Stimulated activated effector memory CD8-positive, alpha-beta T cell treated with anti-CD3 and anti-CD28 coated beads, Interleukin-12 subunit alpha, Interleukin-12 subunit beta, amount 100 ng/mL, for 72 hours (primary cell): ENCODE measurements at regions not wholly inside any gene's neighbourhood (a gene's known extent, or its start where the extent isn't known, plus 50 kb on each side); places are given as distances from the start of the nearest gene placed in this dataset.

ENCODE experiments used
- ATAC-seq: fragments of 150-1000 bp; cut with Tn5 transposase; 2 replicates; pipeline ENCODE4 v1.10.0; 2021
- DNase-seq, 2 donors: peaks; one replicate each; pipeline ENCODE4 v3.0.0; 2021 to 2022; ENCODE audit warnings: low spot score in 2 of 2
- H3K27ac Mint-ChIP-seq: one replicate; pipeline ENCODE4 v1.8.0; 2022; ENCODE audit warnings: mild to moderate bottlenecking, mixed read lengths
- H3K36me3 Mint-ChIP-seq: one replicate; pipeline ENCODE4 v1.8.0; 2022; ENCODE audit warnings: mild to moderate bottlenecking, mixed read lengths
- H3K4me1 Mint-ChIP-seq: one replicate; pipeline ENCODE4 v1.8.0; 2022; ENCODE audit warnings: mixed read lengths
- H3K4me3 Mint-ChIP-seq: one replicate; pipeline ENCODE4 v1.8.0; 2022; ENCODE audit warnings: mild to moderate bottlenecking, mixed read lengths
- H3K9me3 Mint-ChIP-seq: one replicate; pipeline ENCODE4 v1.8.0; 2022; ENCODE audit warnings: mixed read lengths

GRCh38 chr13:83589814-83590213 is 292.5 kb downstream of the SLITRK1 start:
- no peak for ATAC-seq
- DNase-seq: no peak
- no peak overlapping the region for H3K4me3 Mint-ChIP-seq

DNA sequence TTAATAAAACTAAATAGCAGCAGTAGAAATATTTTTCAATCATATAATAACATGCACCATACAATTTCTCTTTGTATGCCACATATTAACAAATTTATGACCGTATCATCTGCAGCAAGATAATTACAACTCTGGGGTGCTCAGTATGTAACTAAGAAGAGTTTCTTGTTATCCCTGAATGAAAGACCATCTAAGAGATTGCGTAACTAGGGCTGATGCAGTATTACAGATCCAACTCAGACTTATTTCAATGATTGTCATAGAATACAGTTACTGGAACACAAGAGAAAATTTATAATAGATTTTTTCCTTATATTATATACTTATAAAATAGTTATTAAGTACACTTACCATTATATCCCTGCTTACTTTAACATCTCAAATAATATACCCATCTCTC is 305.1 kb downstream of the SLITRK1 start:
- no peak overlapping the region for H3K4me3 Mint-ChIP-seq
- H3K36me3 Mint-ChIP-seq: no peaks in the 10 kb centered on the region
- H3K9me3 Mint-ChIP-seq: peaks cover 8% of the 10 kb centered on the region
- no peak for ATAC-seq
- H3K4me1 Mint-ChIP-seq: no peaks in the 10 kb centered on the region
- H3K27ac Mint-ChIP-seq: no peak overlapping the region
- no peak for DNase-seq

More at GRCh38 chr13:83589814-83590213, 292.5 kb downstream of the SLITRK1 start:
- Mint-ChIP-seq H3K9me3 (peaks cover 3% of the 10 kb centered on the region), H3K4me1 (no peaks in the 10 kb centered on the region), H3K27ac (no peak overlapping the region), H3K36me3 (no peaks in the 10 kb centered on the region)

DNA sequence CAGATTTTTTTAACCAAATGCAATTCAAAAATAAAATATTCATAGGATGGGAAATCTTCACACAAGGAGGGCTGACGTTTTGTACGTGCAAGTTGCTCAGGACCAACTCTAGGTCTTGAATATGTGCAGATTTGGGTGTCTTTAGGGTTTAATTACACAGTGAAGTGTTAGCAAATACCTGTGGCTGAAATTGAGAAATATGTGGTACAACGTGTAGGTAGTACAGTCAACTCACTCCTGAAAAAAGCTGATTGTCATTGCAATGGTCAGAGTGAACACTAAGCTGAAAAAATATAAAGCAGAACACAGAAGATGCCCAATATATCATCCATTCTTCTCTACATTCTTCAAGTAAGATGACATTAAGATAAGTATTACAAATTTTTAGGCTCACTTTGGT is 314.3 kb downstream of the SLITRK1 start:
- Mint-ChIP-seq H3K36me3 (no peaks in the 10 kb centered on the region), H3K4me3 (no peak overlapping the region), H3K9me3 (peaks cover 4% of the 10 kb centered on the region), H3K27ac (no peak overlapping the region), H3K4me1 (no peaks in the 10 kb centered on the region)
- no peak for DNase-seq
- no peak for ATAC-seq

- Mint-ChIP-seq H3K4me3 (no peak overlapping the region), H3K27ac (no peak overlapping the region), H3K9me3 (no peaks in the 10 kb centered on the region), H3K4me1 (no peaks in the 10 kb centered on the region), H3K36me3 (no peaks in the 10 kb centered on the region)
- no peak for DNase-seq
- no peak for ATAC-seq
Observed at GRCh38 chr13:83563499-83563898, 318.8 kb downstream of the SLITRK1 start.

DNA sequence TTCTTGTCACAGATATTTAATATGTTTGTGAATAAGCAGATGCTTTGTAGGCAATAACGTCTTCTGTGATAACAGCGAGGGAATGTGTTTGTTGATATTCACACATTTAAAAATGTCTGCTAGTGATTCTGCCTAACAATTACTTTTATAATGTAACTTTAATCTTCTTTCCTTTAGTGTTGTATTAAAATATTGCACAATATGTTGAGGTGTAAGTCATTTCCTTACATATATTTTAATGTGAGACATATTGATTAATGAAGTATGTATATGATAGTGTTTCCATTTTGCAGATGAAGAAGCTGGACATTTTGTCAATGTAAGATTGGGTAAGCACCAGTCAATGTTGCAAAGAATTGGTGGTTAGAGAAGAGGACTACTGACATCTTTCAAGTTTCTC is 324.4 kb downstream of the SLITRK1 start:
- no peaks in the 10 kb centered on the region for H3K36me3 Mint-ChIP-seq
- no peak for DNase-seq
- H3K4me1 Mint-ChIP-seq: no peaks in the 10 kb centered on the region
- no peak overlapping the region for H3K27ac Mint-ChIP-seq
- H3K9me3 Mint-ChIP-seq: peaks cover 6% of the 10 kb centered on the region
- no peak for ATAC-seq
- H3K4me3 Mint-ChIP-seq: no peak overlapping the region

- Mint-ChIP-seq H3K27ac (no peak overlapping the region), H3K9me3 (peaks cover 3% of the 10 kb centered on the region), H3K36me3 (no peaks in the 10 kb centered on the region), H3K4me1 (no peaks in the 10 kb centered on the region), H3K4me3 (no peak overlapping the region)
- no peak for DNase-seq
- no peak for ATAC-seq
Observed at GRCh38 chr13:83549671-83550070, 332.6 kb downstream of the SLITRK1 start.

GRCh38 chr13:83547043-83547442 is 335.2 kb downstream of the SLITRK1 start:
- ATAC-seq (no peak), DNase-seq (no peak)
- no peaks in the 10 kb centered on the region for H3K36me3 Mint-ChIP-seq

DNA sequence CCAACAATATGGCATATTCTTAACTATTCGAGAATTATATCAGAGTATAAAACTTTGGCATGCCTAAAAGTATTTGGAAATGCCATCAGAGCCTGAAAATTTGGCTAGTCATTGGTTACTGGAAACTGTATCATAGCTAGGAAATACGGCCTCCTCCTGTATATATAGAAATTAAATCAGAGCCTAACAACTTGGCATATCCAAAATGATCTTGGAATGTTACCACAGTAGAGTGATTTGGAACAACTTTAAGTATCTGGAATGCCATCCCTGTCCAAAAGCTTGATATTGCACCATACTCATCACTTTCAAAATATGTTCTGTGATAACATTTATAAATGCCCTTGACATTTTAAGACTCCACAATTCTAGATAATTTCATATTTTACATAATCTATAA is 335.8 kb downstream of the SLITRK1 start:
- no peaks in the 10 kb centered on the region for H3K4me1 Mint-ChIP-seq
- H3K4me3 Mint-ChIP-seq: no peak overlapping the region
- no peak overlapping the region for H3K27ac Mint-ChIP-seq
- no peaks in the 10 kb centered on the region for H3K36me3 Mint-ChIP-seq
- H3K9me3 Mint-ChIP-seq: peaks cover 6% of the 10 kb centered on the region
- DNase-seq (no peak), ATAC-seq (no peak)

More at GRCh38 chr13:83547043-83547442, 335.2 kb downstream of the SLITRK1 start:
- Mint-ChIP-seq H3K4me1 (no peaks in the 10 kb centered on the region), H3K4me3 (no peak overlapping the region), H3K27ac (no peak overlapping the region), H3K9me3 (peaks cover 6% of the 10 kb centered on the region)

GRCh38 chr13:83538636-83539035 is 343.6 kb downstream of the SLITRK1 start:
- Mint-ChIP-seq H3K36me3 (no peaks in the 10 kb centered on the region), H3K4me1 (no peaks in the 10 kb centered on the region), H3K27ac (no peak overlapping the region), H3K9me3 (peaks cover 12% of the 10 kb centered on the region), H3K4me3 (no peak overlapping the region)
- ATAC-seq: no peak
- DNase-seq: no peak

GRCh38 chr13:83536941-83537340 is 345.3 kb downstream of the SLITRK1 start:
- Mint-ChIP-seq H3K4me3 (no peak overlapping the region), H3K9me3 (peaks cover 6% of the 10 kb centered on the region), H3K27ac (no peak overlapping the region), H3K36me3 (no peaks in the 10 kb centered on the region), H3K4me1 (no peaks in the 10 kb centered on the region)
- ATAC-seq (no peak), DNase-seq (no peak)

GRCh38 chr13:83536153-83536552 is 346.1 kb downstream of the SLITRK1 start:
- no peak for DNase-seq
- H3K27ac Mint-ChIP-seq: no peak overlapping the region
- H3K4me3 Mint-ChIP-seq: no peak overlapping the region
- no peak for ATAC-seq
- H3K4me1 Mint-ChIP-seq: no peaks in the 10 kb centered on the region
- H3K9me3 Mint-ChIP-seq: peaks cover 6% of the 10 kb centered on the region
- no peaks in the 10 kb centered on the region for H3K36me3 Mint-ChIP-seq

DNA sequence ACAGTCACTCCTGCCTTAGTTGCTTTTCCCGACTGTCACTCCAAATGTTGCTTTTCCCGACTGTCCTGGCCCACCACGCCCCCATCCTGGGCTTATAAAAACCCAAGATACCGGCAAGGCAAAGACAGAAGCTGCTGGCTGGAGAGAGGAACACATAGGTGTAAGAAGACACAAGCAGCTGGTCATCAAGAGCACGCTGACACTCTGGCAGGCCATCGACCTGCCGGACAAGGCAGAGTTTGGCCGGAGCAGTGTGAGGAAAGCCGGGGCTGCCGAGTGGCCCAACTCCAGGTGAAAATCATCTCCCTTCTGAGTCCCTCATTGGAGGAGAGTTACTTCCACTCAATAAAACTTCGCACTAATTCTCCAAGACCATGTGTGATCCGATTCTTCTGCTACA is 349.5 kb downstream of the SLITRK1 start:
- H3K27ac Mint-ChIP-seq: no peak overlapping the region
- peaks cover 3% of the 10 kb centered on the region for H3K9me3 Mint-ChIP-seq
- ATAC-seq (no peak), DNase-seq (no peak)
- no peaks in the 10 kb centered on the region for H3K36me3 Mint-ChIP-seq
- no peaks in the 10 kb centered on the region for H3K4me1 Mint-ChIP-seq
- H3K4me3 Mint-ChIP-seq: no peak overlapping the region

GRCh38 chr13:83531022-83531421 is 351.3 kb downstream of the SLITRK1 start:
- Mint-ChIP-seq H3K4me3 (no peak overlapping the region), H3K9me3 (peaks cover 3% of the 10 kb centered on the region), H3K27ac (no peak overlapping the region), H3K4me1 (no peaks in the 10 kb centered on the region), H3K36me3 (no peaks in the 10 kb centered on the region)
- no peak for ATAC-seq
- DNase-seq: no peak

GRCh38 chr13:83516781-83517180 is 365.5 kb downstream of the SLITRK1 start:
- no peak for ATAC-seq
- no peaks in the 10 kb centered on the region for H3K4me1 Mint-ChIP-seq
- DNase-seq: no peak
- peaks cover 4% of the 10 kb centered on the region for H3K9me3 Mint-ChIP-seq
- H3K36me3 Mint-ChIP-seq: no peaks in the 10 kb centered on the region
- H3K4me3 Mint-ChIP-seq: no peak overlapping the region
- no peak overlapping the region for H3K27ac Mint-ChIP-seq

GRCh38 chr13:83515268-83516015 is 366.8 kb downstream of the SLITRK1 start:
- ATAC-seq (no peak), DNase-seq (no peak)
- Mint-ChIP-seq H3K36me3 (no peaks in the 10 kb centered on the region), H3K4me3 (no peak overlapping the region), H3K9me3 (peaks cover 10% of the 10 kb centered on the region), H3K4me1 (no peaks in the 10 kb centered on the region), H3K27ac (no peak overlapping the region)

GRCh38 chr13:83508771-83509301 is 373.4 kb downstream of the SLITRK1 start:
- H3K36me3 Mint-ChIP-seq: no peaks in the 10 kb centered on the region
- H3K9me3 Mint-ChIP-seq: peaks cover 9% of the 10 kb centered on the region
- no peak overlapping the region for H3K4me3 Mint-ChIP-seq
- ATAC-seq (no peak), DNase-seq (no peak)
- H3K4me1 Mint-ChIP-seq: no peaks in the 10 kb centered on the region
- H3K27ac Mint-ChIP-seq: no peak overlapping the region
